Fibroblast of the aortic adventitia (primary cell): ENCODE measurements at regions not wholly inside any gene's neighbourhood (a gene's known extent, or its start where the extent isn't known, plus 50 kb on each side); places are given as distances from the start of the nearest gene placed in this dataset.

ENCODE experiments used
- DNase-seq: peaks from one replicate; pipeline ENCODE4 v3.0.0-alpha.2; 2010; ENCODE audit warnings: low read depth
- H3K4me3 ChIP-seq: 2 replicates; pipeline ENCODE4 v1.5.1; 2011; ENCODE audit warnings: low read depth, mild to moderate bottlenecking, control low read depth, low read length, moderate library complexity
- CTCF ChIP-seq: IDR thresholded peaks from 2 replicates; pipeline ENCODE4 v1.5.1; 2011; ENCODE audit warnings: mild to moderate bottlenecking, low read length, control low read depth, inconsistent platforms; ENCODE audit not compliant: insufficient read depth

DNA sequence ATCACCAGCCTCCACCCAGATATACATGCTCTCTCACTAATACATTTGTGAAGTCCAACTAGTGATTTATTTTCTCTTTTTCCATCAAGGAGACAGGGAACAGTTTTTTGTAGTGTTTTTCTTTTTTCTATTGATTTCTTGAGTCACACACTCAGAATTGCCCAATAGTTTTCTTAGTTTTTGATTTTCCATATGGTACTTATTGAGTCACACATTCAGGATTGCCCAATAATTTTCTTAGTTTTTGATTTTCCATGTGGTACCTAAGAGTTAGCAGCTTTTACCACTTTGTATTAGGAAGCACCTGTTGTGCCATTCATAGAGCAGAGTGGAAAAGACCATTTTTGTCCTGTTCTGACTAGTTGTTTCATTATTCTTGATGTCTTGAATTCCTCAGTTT lies 1268.8 kb downstream of the EPHA7 start:
- DNase-seq, result no peak
- TF ChIP-seq CTCF, result no peak
- H3K4me3 ChIP-seq, result no peak overlapping the region

DNA sequence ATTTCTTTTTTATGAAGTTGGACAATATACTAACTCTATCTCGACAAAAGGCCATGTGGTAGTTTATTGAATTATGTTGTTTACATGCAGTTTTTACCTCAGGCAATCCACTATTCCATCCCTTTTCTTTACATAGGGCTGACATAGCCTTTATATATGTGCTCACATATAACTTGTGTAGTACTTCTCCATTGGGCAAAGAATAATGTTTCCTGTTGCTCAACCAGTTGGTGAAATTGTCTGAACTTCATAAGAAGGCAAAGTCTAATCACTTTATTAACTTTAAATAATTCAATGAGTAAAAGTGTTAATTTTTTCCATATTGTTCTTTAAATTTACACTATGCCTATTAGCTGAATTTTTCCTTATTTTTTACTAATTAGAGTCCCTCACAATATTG lies 1272.1 kb downstream of the EPHA7 start:
- no peak for TF ChIP-seq CTCF
- no peak overlapping the region for H3K4me3 ChIP-seq
- DNase-seq, result no peak

DNA sequence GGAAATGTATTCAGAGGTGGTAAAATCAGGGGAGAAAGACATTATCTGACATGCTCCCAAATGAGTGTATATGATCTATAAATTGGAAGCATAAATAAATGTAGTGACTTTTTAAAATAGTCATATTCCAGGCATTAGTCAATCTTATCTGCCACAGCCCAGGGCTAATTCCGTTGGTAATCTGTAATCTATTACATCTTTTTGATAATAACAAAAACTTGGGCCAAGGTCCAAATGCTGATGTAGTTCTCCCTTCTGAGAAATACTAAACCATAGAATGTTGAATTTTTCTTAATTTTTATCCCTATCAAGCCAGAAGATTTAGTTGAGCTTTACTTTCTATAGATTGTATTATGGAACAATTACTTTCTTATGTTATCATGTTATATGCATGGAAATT lies 1279.8 kb downstream of the EPHA7 start:
- TF ChIP-seq CTCF, result no peak
- no peak overlapping the region for H3K4me3 ChIP-seq
- no peak for DNase-seq

- H3K4me3 ChIP-seq, result no peak overlapping the region
- TF ChIP-seq CTCF, result no peak
- no peak for DNase-seq
Observed at GRCh38 chr6:92132957-92133356, 1286.4 kb downstream of the EPHA7 start.

GRCh38 chr6:92132457-92132856 lies 1286.9 kb downstream of the EPHA7 start:
- H3K4me3 ChIP-seq, result no peak overlapping the region
- TF ChIP-seq CTCF, result no peak
- DNase-seq, result no peak

DNA sequence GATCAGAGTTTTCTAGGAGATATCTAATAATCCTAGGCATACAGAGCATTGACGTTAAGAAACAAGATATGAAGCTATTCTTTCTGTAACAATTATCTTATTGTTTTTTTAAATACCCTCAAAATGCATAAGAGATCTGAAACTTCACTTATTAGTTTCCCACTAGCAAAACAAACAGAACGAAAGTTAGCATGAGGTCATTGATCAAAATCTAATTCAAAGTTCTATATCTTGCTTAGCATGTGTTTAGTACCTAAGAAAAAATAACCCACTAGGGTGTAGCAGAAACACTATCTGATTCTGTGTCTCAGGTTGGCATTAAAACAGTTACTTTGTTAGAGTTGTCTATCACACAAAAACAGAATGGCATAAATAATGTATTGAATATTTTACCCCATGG lies 1288.4 kb downstream of the EPHA7 start:
- TF ChIP-seq CTCF, result no peak
- no peak for DNase-seq
- H3K4me3 ChIP-seq, result no peak overlapping the region

DNA sequence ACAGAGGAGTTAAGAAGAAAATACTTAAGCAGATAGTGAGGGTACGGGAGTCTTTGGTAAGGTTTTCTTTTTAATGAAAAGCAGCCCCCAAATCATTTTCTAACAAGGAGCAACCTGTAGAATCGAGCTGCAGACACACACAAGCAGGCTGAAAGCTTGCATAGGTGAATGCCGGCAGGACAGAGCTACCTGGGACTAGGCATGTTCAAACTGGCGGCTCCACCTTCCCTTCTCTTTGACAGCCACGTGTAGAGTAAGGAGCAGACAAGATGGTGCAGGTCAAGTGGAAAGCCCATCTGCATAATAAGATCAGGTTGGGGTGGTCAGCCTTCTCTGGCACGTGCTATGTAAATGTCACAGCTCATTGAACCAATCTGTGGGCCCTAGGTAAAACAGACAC lies 1292.4 kb downstream of the EPHA7 start:
- no peak for TF ChIP-seq CTCF
- no peak for DNase-seq
- no peak overlapping the region for H3K4me3 ChIP-seq
